Testis (tissue), 2 donors: ENCODE measurements at regions not wholly inside any gene's neighbourhood (a gene's known extent, or its start where the extent isn't known, plus 50 kb on each side); places are given as distances from the start of the nearest gene placed in this dataset.

Experiments
- DNase-seq: peaks from one replicate; pipeline ENCODE4 v3.0.0-alpha.2; 2019
- H3K27ac ChIP-seq, 2 donors: fragments of 200-600 bp; sonication (generic); one replicate each; pipeline ENCODE4 v1.5.1; 2019
- H3K27me3 ChIP-seq: fragments of 200-600 bp; sonication (generic); one replicate; pipeline ENCODE4 v1.5.1; 2019
- H3K36me3 ChIP-seq: fragments of 200-600 bp; sonication (generic); one replicate; pipeline ENCODE4 v1.5.1; 2017; ENCODE audit warnings: low read depth; ENCODE audit errors: missing control alignments
- H3K4me1 ChIP-seq: fragments of 200-600 bp; sonication (generic); one replicate; pipeline ENCODE4 v1.5.1; 2019
- H3K4me3 ChIP-seq, 2 donors: fragments of 200-600 bp; sonication (generic); one replicate each; pipeline ENCODE4 v1.5.1; 2017 to 2019
- H3K9me3 ChIP-seq: fragments of 200-600 bp; sonication (generic); one replicate; pipeline ENCODE4 v1.5.1; 2017
- CTCF ChIP-seq, 3 experiments: fragments of 450-650 bp in 2 of 3; fragments of 200-600 bp in 1 of 3; sonication (generic) in 1 of 3; IDR thresholded peaks; one replicate each; pipeline ENCODE4 v1.5.1; 2016 to 2019; ENCODE audit warnings: antibody characterized with exemption in 3 of 3, mild to moderate bottlenecking in 2 of 3, moderate library complexity in 1 of 3
- POLR2A ChIP-seq: fragments of 450-650 bp; IDR thresholded peaks from one replicate; pipeline ENCODE4 v1.6.1; 2017; ENCODE audit warnings: antibody characterized with exemption, mild to moderate bottlenecking, moderate library complexity
- WGBS, 2 donors: methylation state at CpG; one replicate each; pipeline ENCODE4 v1.1.5; 2018; 5-methylcytosine and 5-hydroxymethylcytosine counted together
- intact Hi-C: fragments of 100-400 bp; cut with DNase I; formaldehyde crosslinking; loops from one replicate; pipeline ENCODE4 v1.15.1; 2023; ENCODE audit warnings: low total_unique reads

- intact Hi-C loops = no loop called here
- TF ChIP-seq POLR2A (no peak), CTCF (IDR thresholded peaks at IDR 0.05) (no peak)
- Histone ChIP-seq H3K9me3 (no peaks in the 10 kb centered on the region), H3K27ac (no peak overlapping the region), H3K4me1 (no peaks in the 10 kb centered on the region), H3K36me3 (no peaks in the 10 kb centered on the region), H3K4me3 (no peak overlapping the region), H3K27me3 (no peaks in the 10 kb centered on the region)
- WGBS, 2 donors = 30 to 33% methylated on average over 9 of the region's 9 CpGs
- no peak for DNase-seq
These were observed 217.9 kb downstream of the TBX18 start for GRCh38 chr6:84546427-84546914.

GRCh38 chr6:84539122-84539856 is 225.1 kb downstream of the TBX18 start:
- no peaks in the 10 kb centered on the region for H3K27me3 ChIP-seq
- H3K4me1 ChIP-seq = no peaks in the 10 kb centered on the region
- no peaks in the 10 kb centered on the region for H3K36me3 ChIP-seq
- H3K4me3 ChIP-seq = no peak overlapping the region
- no peak overlapping the region for H3K27ac ChIP-seq
- H3K9me3 ChIP-seq = no peaks in the 10 kb centered on the region
- intact Hi-C loops = no loop called here
- DNase-seq = no peak
- TF ChIP-seq POLR2A (no peak), CTCF (IDR thresholded peaks at IDR 0.05) (no peak)
- WGBS, 2 donors = 69 to 78% methylated on average over 4 of the region's 4 CpGs

- TF ChIP-seq CTCF (IDR thresholded peaks at IDR 0.05) (no peak), POLR2A (no peak)
- Histone ChIP-seq H3K27ac (no peak overlapping the region), H3K4me1 (no peaks in the 10 kb centered on the region), H3K9me3 (no peaks in the 10 kb centered on the region), H3K27me3 (no peaks in the 10 kb centered on the region), H3K36me3 (no peaks in the 10 kb centered on the region), H3K4me3 (no peak overlapping the region)
- no peak for DNase-seq
- intact Hi-C loops = no loop called here
- WGBS, 2 donors = 77 to 81% methylated on average over 4 of the region's 4 CpGs
These were observed 227.3 kb downstream of the TBX18 start for GRCh38 chr6:84536885-84537638.

GRCh38 chr6:84528201-84528600 is 236.2 kb downstream of the TBX18 start:
- no peaks in the 10 kb centered on the region for H3K9me3 ChIP-seq
- no peak overlapping the region for H3K4me3 ChIP-seq
- no peaks in the 10 kb centered on the region for H3K4me1 ChIP-seq
- H3K27ac ChIP-seq = no peak overlapping the region
- no peaks in the 10 kb centered on the region for H3K27me3 ChIP-seq
- no peak for DNase-seq
- intact Hi-C loops = no loop called here
- TF ChIP-seq CTCF (IDR thresholded peaks at IDR 0.05) = no peak
- no peak for TF ChIP-seq POLR2A
- no peaks in the 10 kb centered on the region for H3K36me3 ChIP-seq
